Neural cell (in vitro differentiated cells): ENCODE measurements at regions not wholly inside any gene's neighbourhood (a gene's known extent, or its start where the extent isn't known, plus 50 kb on each side); places are given as distances from the start of the nearest gene placed in this dataset.

Experiments
- H2AFZ ChIP-seq: fragments of 200-600, 300-800 bp; sonication (generic), shearing (Covaris generic); 2 replicates; pipeline ENCODE4 v1.6.0; 2014; ENCODE audit warnings: low read depth, mild to moderate bottlenecking, antibody characterized with exemption, low read length, moderate library complexity
- H3F3A ChIP-seq: fragments of 200-600 bp; shearing (Covaris generic); 2 replicates; pipeline ENCODE4 v1.6.1; 2016; ENCODE audit warnings: mild to moderate bottlenecking, moderate library complexity, mixed read lengths, antibody characterized with exemption, low read length; ENCODE audit not compliant: insufficient read depth, poor library complexity, severe bottlenecking
- H3K27ac ChIP-seq: fragments of 200-600, 300-800 bp; sonication (generic), shearing (Covaris generic); 2 replicates; pipeline ENCODE4 v1.5.1; 2014; ENCODE audit warnings: mild to moderate bottlenecking, low read length, moderate library complexity
- H3K27me3 ChIP-seq: fragments of 300-800, 200-600 bp; sonication (generic), shearing (Covaris generic); 2 replicates; pipeline ENCODE4 v1.6.0; 2014; ENCODE audit warnings: mild to moderate bottlenecking, low read depth, low read length, moderate library complexity; ENCODE audit not compliant: insufficient read depth
- H3K36me3 ChIP-seq: fragments of 300-800, 200-600 bp; sonication (generic), shearing (Covaris generic); 2 replicates; pipeline ENCODE4 v1.5.1; 2014; ENCODE audit warnings: mild to moderate bottlenecking, antibody characterized with exemption, low read length, moderate library complexity; ENCODE audit not compliant: insufficient read depth
- H3K4me2 ChIP-seq: fragments of 300-800, 200-600 bp; sonication (generic), shearing (Covaris generic); 2 replicates; pipeline ENCODE4 v1.6.0; 2014; ENCODE audit warnings: mild to moderate bottlenecking, low read length
- H3K4me3 ChIP-seq: fragments of 300-800, 200-600 bp; sonication (generic), shearing (Covaris generic); 2 replicates; pipeline ENCODE4 v1.5.1; 2014; ENCODE audit warnings: mild to moderate bottlenecking, low read length, moderate library complexity
- H3K79me2 ChIP-seq: fragments of 200-600 bp; shearing (Covaris generic); replicated peaks from 2 replicates; pipeline ENCODE4 v1.6.0; 2014; ENCODE audit warnings: mild to moderate bottlenecking, low read length, moderate library complexity; ENCODE audit not compliant: insufficient read depth
- H3K9ac ChIP-seq: fragments of 300-800, 200-600 bp; sonication (generic), shearing (Covaris generic); 2 replicates; pipeline ENCODE4 v1.6.1; 2016; ENCODE audit warnings: mild to moderate bottlenecking, low read length, mixed read lengths
- H3K9me2 ChIP-seq: fragments of 200-600 bp; shearing (Covaris generic); 2 replicates; pipeline ENCODE4 v1.6.1; 2016; ENCODE audit warnings: mild to moderate bottlenecking, low read length, mixed read lengths; ENCODE audit not compliant: insufficient read depth
- H3K9me3 ChIP-seq: fragments of 200-600, 300-800 bp; sonication (generic), shearing (Covaris generic); 2 replicates; pipeline ENCODE4 v1.6.1; 2016; ENCODE audit warnings: mild to moderate bottlenecking, mixed run types, low read length, moderate library complexity, mixed read lengths
- H4K20me1 ChIP-seq: fragments of 200-600 bp; shearing (Covaris generic); 2 replicates; pipeline ENCODE4 v1.6.1; 2016; ENCODE audit warnings: mild to moderate bottlenecking, mixed run types; ENCODE audit not compliant: insufficient read depth
- CTCF ChIP-seq: fragments of 450-650 bp; IDR thresholded peaks from 2 replicates; pipeline ENCODE4 v1.5.1; 2014; ENCODE audit warnings: antibody characterized with exemption, mild to moderate bottlenecking, moderate library complexity; ENCODE audit not compliant: poor library complexity, severe bottlenecking
- EP300 ChIP-seq: fragments of 450-650 bp; conservative IDR thresholded peaks from 2 replicates; pipeline ENCODE4 v1.6.1; 2014; ENCODE audit warnings: antibody characterized with exemption, mild to moderate bottlenecking, moderate library complexity; ENCODE audit not compliant: poor library complexity, severe bottlenecking
- EZH2 ChIP-seq: fragments of 200-600, 300-800 bp; shearing (Covaris generic), sonication (generic); IDR thresholded peaks from 2 replicates; pipeline ENCODE4 v1.6.1; 2014; ENCODE audit warnings: antibody characterized with exemption, low read length, borderline replicate concordance, mild to moderate bottlenecking; ENCODE audit not compliant: insufficient read depth, poor library complexity, severe bottlenecking
- MXI1 ChIP-seq: fragments of 450-650 bp; conservative IDR thresholded peaks from 2 replicates; pipeline ENCODE4 v1.6.1; 2014; ENCODE audit warnings: antibody characterized with exemption, mild to moderate bottlenecking; ENCODE audit not compliant: poor library complexity, severe bottlenecking
- POLR2AphosphoS5 ChIP-seq: IDR thresholded peaks from 2 replicates; pipeline ENCODE4 v1.6.1; 2012
- RAD21 ChIP-seq: fragments of 450-650 bp; conservative IDR thresholded peaks from 2 replicates; pipeline ENCODE4 v1.6.1; 2014; ENCODE audit warnings: antibody characterized with exemption, mild to moderate bottlenecking, moderate library complexity
- REST ChIP-seq: IDR thresholded peaks from 2 replicates; pipeline ENCODE4 v1.6.1; 2012; ENCODE audit warnings: borderline replicate concordance
- SMC3 ChIP-seq: fragments of 450-650 bp; conservative IDR thresholded peaks from 2 replicates; pipeline ENCODE4 v1.6.1; 2014; ENCODE audit warnings: antibody characterized with exemption, mild to moderate bottlenecking, moderate library complexity; ENCODE audit not compliant: poor library complexity
- TAF1 ChIP-seq: IDR thresholded peaks from 2 replicates; pipeline ENCODE4 v1.6.1; 2012; ENCODE audit warnings: low read depth

- Histone ChIP-seq H3K9me3 (no peaks in the 10 kb centered on the region), H2AFZ (no peak overlapping the region), H3K27me3 (no peaks in the 10 kb centered on the region), H3K79me2 (no peaks in the 10 kb centered on the region), H3K4me3 (no peak overlapping the region), H3K9me2 (no peaks in the 10 kb centered on the region), H3K27ac (no peak overlapping the region), H3F3A (no peaks in the 10 kb centered on the region), H3K36me3 (no peaks in the 10 kb centered on the region), H4K20me1 (no peaks in the 10 kb centered on the region), H3K9ac (no peak overlapping the region), H3K4me2 (no peak overlapping the region)
- TF ChIP-seq EZH2, result no peak
- no peak for TF ChIP-seq EP300
- no peak for TF ChIP-seq SMC3
- TF ChIP-seq MXI1, result no peak
- TF ChIP-seq POLR2AphosphoS5, result no peak
- TF ChIP-seq TAF1, result no peak
- TF ChIP-seq RAD21, result no peak
- TF ChIP-seq CTCF, result no peak
- TF ChIP-seq REST, result no peak
Measured at GRCh38 chrX:107552930-107553329, 75.4 kb upstream of the PRPS1 start.

- Histone ChIP-seq H3K9ac (no peak overlapping the region), H3K4me3 (no peak overlapping the region), H3K9me2 (no peaks in the 10 kb centered on the region), H4K20me1 (no peaks in the 10 kb centered on the region), H2AFZ (no peak overlapping the region), H3K36me3 (no peaks in the 10 kb centered on the region), H3K27ac (no peak overlapping the region), H3K4me2 (no peak overlapping the region), H3K79me2 (no peaks in the 10 kb centered on the region), H3F3A (no peaks in the 10 kb centered on the region), H3K27me3 (no peaks in the 10 kb centered on the region), H3K9me3 (no peaks in the 10 kb centered on the region)
- TF ChIP-seq MXI1 (no peak), CTCF (no peak), RAD21 (no peak), TAF1 (no peak)
Measured at GRCh38 chrX:107556967-107557366, 71.3 kb upstream of the PRPS1 start.
